ENCODE measurements at regions not wholly inside any gene's neighbourhood (a gene's known extent, or its start where the extent isn't known, plus 50 kb on each side); places are given as distances from the start of the nearest gene placed in this dataset.

DNA sequence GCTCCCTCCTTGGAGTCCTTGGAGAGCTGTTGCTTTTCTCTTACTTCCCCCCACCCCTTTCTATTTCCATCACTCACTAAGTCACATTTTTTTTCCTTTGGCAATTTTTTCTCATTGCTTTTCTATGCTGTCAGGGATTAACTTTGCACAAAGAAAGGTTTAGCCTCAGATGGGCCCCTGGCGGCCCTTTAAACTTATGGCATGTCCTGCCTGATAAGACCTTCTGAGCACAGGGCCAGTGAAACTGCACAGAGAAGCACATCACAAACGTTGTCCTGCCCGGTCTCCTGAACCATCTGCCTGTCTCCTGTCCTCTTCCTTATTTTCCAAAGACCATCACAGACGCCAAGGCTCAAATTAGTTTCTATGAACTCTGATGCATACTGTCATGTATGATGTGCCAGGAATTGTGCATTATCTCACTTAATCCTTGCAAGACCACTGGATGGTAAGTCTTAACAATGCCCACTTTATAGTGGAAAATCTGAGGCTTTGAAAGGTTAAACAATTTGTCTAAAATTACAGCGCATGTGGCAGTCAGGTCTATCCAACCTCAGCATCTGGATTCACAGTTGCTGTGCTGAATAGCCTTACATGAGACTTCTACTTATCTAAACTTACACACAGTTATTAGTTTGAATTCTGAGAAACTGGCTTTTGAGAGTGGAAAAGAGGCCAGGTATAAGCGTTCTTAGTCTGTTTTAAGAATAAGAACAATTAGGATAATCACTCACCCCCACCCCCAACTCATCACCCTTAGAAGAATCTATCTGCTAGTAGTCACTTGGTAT lies 648.1 kb downstream of the NTRK3 start:
- TF ChIP-seq GATA2 (IDR thresholded peaks at IDR 0.05; ENCODE audit: low read depth, low read length): no peak
- TF ChIP-seq GATA3 (IDR thresholded peaks at IDR 0.05; ENCODE audit: low read depth, low read length): no peak

All from SH-SY5Y (cell line).